Ishikawa (cell line): ENCODE measurements at regions not wholly inside any gene's neighbourhood (a gene's known extent, or its start where the extent isn't known, plus 50 kb on each side); places are given as distances from the start of the nearest gene placed in this dataset.

Experiments
- CEBPB ChIP-seq: IDR thresholded peaks from 2 replicates; pipeline ENCODE4 v1.6.1; 2012
- CREB1 ChIP-seq: IDR thresholded peaks from 2 replicates; pipeline ENCODE4 v1.6.1; 2012; ENCODE audit warnings: low read depth
- EGR1 ChIP-seq: IDR thresholded peaks from 2 replicates; pipeline ENCODE4 v1.6.1; 2012
- EP300 ChIP-seq: IDR thresholded peaks from 2 replicates; pipeline ENCODE4 v1.6.1; 2012; ENCODE audit warnings: borderline replicate concordance
- FOXM1 ChIP-seq: IDR thresholded peaks from 2 replicates; pipeline ENCODE4 v1.6.1; 2012; ENCODE audit warnings: low read depth, borderline replicate concordance
- NFIC ChIP-seq: IDR thresholded peaks from 2 replicates; pipeline ENCODE4 v1.6.1; 2012
- RAD21 ChIP-seq: IDR thresholded peaks from 2 replicates; pipeline ENCODE4 v1.6.1; 2012; ENCODE audit warnings: low read depth
- TAF1 ChIP-seq: IDR thresholded peaks from 2 replicates; pipeline ENCODE4 v1.6.1; 2012; ENCODE audit warnings: low read depth, mild to moderate bottlenecking
- TCF12 ChIP-seq: IDR thresholded peaks from 2 replicates; pipeline ENCODE4 v1.6.1; 2012; ENCODE audit warnings: low read depth
- TEAD4 ChIP-seq: IDR thresholded peaks from 2 replicates; pipeline ENCODE4 v1.6.1; 2012
- YY1 ChIP-seq: IDR thresholded peaks from 2 replicates; pipeline ENCODE4 v1.6.1; 2012; ENCODE audit warnings: low read depth
- ZBTB7A ChIP-seq: IDR thresholded peaks from 2 replicates; pipeline ENCODE4 v1.6.1; 2012; ENCODE audit warnings: low read depth
- TF ChIP-seq, protein P1 (sequence below): IDR thresholded peaks from 2 replicates; pipeline ENCODE4 v1.6.1; 2012
- TF ChIP-seq, protein P2 (sequence below): IDR thresholded peaks from 2 replicates; pipeline ENCODE4 v1.6.1; 2012
- TF ChIP-seq, protein P3 (sequence below): IDR thresholded peaks from 2 replicates; pipeline ENCODE4 v1.6.1; 2012; ENCODE audit warnings: low read depth, mild to moderate bottlenecking

DNA sequence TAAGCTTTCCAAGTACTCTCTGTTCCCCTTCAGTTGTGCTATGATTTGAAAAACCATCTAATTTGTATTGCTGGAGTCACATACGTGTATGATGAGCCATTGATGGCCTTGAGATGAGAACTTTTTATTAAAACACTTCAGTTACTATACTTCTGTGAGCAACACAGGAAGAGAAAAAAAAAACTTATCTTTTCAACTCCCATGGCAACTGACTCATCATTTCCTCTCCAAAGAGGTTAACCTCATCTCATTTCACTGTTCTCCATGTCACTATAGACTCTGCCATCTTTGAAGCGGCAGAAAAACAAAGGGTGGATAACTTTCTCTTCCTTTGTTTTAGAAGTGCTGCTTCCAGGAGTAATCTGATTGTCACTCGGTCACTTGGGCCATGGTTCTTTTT, 104.3 kb upstream of the PCSK1 start:
- TF ChIP-seq, protein P1, sequence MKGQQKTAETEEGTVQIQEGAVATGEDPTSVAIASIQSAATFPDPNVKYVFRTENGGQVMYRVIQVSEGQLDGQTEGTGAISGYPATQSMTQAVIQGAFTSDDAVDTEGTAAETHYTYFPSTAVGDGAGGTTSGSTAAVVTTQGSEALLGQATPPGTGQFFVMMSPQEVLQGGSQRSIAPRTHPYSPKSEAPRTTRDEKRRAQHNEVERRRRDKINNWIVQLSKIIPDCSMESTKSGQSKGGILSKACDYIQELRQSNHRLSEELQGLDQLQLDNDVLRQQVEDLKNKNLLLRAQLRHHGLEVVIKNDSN, result no peak
- no peak for TF ChIP-seq TAF1
- TF ChIP-seq CEBPB, result no peak
- TF ChIP-seq TEAD4, result no peak
- no peak for TF ChIP-seq NFIC
- no peak for TF ChIP-seq FOXM1
- no peak for TF ChIP-seq RAD21
- TF ChIP-seq, protein P2, sequence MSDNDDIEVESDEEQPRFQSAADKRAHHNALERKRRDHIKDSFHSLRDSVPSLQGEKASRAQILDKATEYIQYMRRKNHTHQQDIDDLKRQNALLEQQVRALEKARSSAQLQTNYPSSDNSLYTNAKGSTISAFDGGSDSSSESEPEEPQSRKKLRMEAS, result no peak

DNA sequence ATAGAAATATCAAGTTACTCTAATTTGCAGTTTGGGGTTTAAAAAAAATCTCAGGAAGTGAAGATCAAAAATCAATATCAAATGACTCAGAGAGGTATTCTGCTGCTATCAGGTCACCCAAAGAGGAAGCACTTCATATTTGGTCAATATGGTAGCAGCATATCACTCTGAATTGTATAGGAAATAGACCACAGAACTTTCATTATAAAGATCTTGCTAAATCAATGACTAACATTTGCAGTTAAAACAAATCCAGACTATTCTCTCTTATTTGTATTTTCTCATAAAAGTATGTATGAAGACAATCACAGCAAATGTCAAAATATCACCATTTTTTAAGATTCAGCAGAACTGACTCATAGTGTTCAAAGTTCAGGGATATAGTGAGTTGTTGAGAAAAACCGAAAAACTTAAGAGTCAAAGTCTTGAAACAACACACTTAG, 105.8 kb upstream of the PCSK1 start:
- TF ChIP-seq EP300 (no peak), ZBTB7A (no peak), CEBPB (no peak), TAF1 (no peak), YY1 (no peak), NFIC (no peak), TEAD4 (no peak), TCF12 (no peak), FOXM1 (no peak), CREB1 (no peak), EGR1 (no peak), RAD21 (no peak)
- TF ChIP-seq, protein P2, result no peak
- TF ChIP-seq, protein P3, sequence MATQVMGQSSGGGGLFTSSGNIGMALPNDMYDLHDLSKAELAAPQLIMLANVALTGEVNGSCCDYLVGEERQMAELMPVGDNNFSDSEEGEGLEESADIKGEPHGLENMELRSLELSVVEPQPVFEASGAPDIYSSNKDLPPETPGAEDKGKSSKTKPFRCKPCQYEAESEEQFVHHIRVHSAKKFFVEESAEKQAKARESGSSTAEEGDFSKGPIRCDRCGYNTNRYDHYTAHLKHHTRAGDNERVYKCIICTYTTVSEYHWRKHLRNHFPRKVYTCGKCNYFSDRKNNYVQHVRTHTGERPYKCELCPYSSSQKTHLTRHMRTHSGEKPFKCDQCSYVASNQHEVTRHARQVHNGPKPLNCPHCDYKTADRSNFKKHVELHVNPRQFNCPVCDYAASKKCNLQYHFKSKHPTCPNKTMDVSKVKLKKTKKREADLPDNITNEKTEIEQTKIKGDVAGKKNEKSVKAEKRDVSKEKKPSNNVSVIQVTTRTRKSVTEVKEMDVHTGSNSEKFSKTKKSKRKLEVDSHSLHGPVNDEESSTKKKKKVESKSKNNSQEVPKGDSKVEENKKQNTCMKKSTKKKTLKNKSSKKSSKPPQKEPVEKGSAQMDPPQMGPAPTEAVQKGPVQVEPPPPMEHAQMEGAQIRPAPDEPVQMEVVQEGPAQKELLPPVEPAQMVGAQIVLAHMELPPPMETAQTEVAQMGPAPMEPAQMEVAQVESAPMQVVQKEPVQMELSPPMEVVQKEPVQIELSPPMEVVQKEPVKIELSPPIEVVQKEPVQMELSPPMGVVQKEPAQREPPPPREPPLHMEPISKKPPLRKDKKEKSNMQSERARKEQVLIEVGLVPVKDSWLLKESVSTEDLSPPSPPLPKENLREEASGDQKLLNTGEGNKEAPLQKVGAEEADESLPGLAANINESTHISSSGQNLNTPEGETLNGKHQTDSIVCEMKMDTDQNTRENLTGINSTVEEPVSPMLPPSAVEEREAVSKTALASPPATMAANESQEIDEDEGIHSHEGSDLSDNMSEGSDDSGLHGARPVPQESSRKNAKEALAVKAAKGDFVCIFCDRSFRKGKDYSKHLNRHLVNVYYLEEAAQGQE, result no peak
- TF ChIP-seq, protein P1, result no peak

DNA sequence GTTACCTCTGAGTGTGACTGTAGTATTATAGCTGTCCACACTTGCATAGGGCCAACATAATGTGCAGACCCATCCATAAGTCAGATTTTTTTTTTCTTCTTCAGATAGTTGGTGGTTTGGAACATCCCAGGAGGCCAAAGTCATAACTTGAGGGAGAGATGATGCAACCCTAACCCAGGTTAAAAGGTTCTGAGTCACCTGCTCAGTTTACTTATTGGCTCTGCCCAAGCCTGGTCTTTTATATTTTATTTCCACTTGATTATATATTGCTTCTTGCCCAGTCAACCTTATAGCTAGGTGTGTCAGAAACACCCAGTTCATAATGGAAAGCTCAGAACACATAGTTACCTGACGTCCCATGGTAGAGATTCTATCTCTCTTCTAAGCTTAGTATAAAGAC, 113.1 kb upstream of the PCSK1 start:
- TF ChIP-seq FOXM1, result no peak
- TF ChIP-seq, protein P2, result no peak
- TF ChIP-seq, protein P3, result no peak
- TF ChIP-seq TAF1, result no peak
- no peak for TF ChIP-seq NFIC
- TF ChIP-seq, protein P1, result no peak
- no peak for TF ChIP-seq TEAD4
- TF ChIP-seq RAD21, result no peak
- TF ChIP-seq EGR1, result no peak
- no peak for TF ChIP-seq CEBPB
- TF ChIP-seq CREB1, result no peak
- TF ChIP-seq ZBTB7A, result no peak
- no peak for TF ChIP-seq YY1
- TF ChIP-seq EP300, result no peak
- TF ChIP-seq TCF12, result no peak

DNA sequence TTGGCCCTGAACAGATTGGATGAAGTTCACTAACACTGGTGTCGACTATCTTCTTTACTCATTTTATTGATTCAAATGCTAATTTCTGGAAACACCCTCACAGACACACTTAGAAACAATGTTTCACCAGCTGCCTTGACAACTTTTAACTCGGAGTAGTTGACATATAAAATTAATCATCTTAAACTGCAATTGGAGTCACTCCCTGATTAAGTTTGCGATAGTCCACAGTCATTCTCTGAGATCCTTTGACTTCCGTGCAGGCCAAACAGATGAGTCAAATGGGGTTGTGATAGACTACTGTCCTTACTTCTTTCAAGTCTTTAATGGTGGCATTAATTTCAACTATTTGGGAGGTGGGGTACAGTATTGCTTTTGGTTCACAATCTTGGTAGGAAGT, 114.4 kb upstream of the PCSK1 start:
- TF ChIP-seq TCF12, result no peak
- no peak for TF ChIP-seq ZBTB7A
- TF ChIP-seq CEBPB, result no peak
- TF ChIP-seq FOXM1, result no peak
- TF ChIP-seq YY1, result no peak
- TF ChIP-seq, protein P2, result no peak
- no peak for TF ChIP-seq CREB1
- TF ChIP-seq, protein P1, result no peak
- TF ChIP-seq EGR1, result no peak
- TF ChIP-seq, protein P3, result no peak
- no peak for TF ChIP-seq RAD21
- TF ChIP-seq EP300, result no peak
- TF ChIP-seq TAF1, result no peak
- TF ChIP-seq TEAD4, result no peak
- TF ChIP-seq NFIC, result no peak
